Bronchial epithelial cell (primary cell): ENCODE measurements at regions not wholly inside any gene's neighbourhood (a gene's known extent, or its start where the extent isn't known, plus 50 kb on each side); places are given as distances from the start of the nearest gene placed in this dataset.

Experiments used
- DNase-seq: peaks from one replicate; pipeline ENCODE4 v3.0.0-alpha.2; 2010; ENCODE audit warnings: low read depth
- FAIRE-seq: peaks from 2 replicates; lab custom pipeline; 2011; peaks lifted over from hg19 to GRCh38; lab: Jason Lieb, UNC
- H3K27me3 ChIP-seq: 2 replicates; pipeline ENCODE4 v1.5.1; 2011; ENCODE audit warnings: low read length; ENCODE audit not compliant: control insufficient read depth, insufficient read depth
- H3K36me3 ChIP-seq: 2 replicates; pipeline ENCODE4 v1.5.1; 2011; ENCODE audit warnings: low read length; ENCODE audit not compliant: control insufficient read depth, insufficient read depth
- H3K4me3 ChIP-seq: 2 replicates; pipeline ENCODE4 v1.5.1; 2011; ENCODE audit warnings: mild to moderate bottlenecking, low read depth, low read length, control low read depth
- TF ChIP-seq, protein P1 (sequence below): IDR thresholded peaks from 2 replicates; pipeline ENCODE4 v1.5.1; 2011; ENCODE audit warnings: mild to moderate bottlenecking, moderate library complexity, low read length, control low read depth, inconsistent platforms; ENCODE audit not compliant: insufficient read depth, severe bottlenecking

GRCh38 chr11:26904132-26904531 lies 89.8 kb upstream of the FIBIN start:
- TF ChIP-seq, protein P1, sequence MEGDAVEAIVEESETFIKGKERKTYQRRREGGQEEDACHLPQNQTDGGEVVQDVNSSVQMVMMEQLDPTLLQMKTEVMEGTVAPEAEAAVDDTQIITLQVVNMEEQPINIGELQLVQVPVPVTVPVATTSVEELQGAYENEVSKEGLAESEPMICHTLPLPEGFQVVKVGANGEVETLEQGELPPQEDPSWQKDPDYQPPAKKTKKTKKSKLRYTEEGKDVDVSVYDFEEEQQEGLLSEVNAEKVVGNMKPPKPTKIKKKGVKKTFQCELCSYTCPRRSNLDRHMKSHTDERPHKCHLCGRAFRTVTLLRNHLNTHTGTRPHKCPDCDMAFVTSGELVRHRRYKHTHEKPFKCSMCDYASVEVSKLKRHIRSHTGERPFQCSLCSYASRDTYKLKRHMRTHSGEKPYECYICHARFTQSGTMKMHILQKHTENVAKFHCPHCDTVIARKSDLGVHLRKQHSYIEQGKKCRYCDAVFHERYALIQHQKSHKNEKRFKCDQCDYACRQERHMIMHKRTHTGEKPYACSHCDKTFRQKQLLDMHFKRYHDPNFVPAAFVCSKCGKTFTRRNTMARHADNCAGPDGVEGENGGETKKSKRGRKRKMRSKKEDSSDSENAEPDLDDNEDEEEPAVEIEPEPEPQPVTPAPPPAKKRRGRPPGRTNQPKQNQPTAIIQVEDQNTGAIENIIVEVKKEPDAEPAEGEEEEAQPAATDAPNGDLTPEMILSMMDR = no peak
- H3K27me3 ChIP-seq = no peaks in the 10 kb centered on the region
- no peaks in the 10 kb centered on the region for H3K36me3 ChIP-seq
- no peak overlapping the region for H3K4me3 ChIP-seq
- DNase-seq = no peak
- no peak for FAIRE-seq

GRCh38 chr11:26904801-26905200 lies 89.1 kb upstream of the FIBIN start:
- no peak overlapping the region for H3K4me3 ChIP-seq
- no peaks in the 10 kb centered on the region for H3K27me3 ChIP-seq
- DNase-seq = no peak
- TF ChIP-seq, protein P1 = no peak
- no peaks in the 10 kb centered on the region for H3K36me3 ChIP-seq
- no peak for FAIRE-seq

GRCh38 chr11:26905368-26905767 lies 88.5 kb upstream of the FIBIN start:
- peak; percentile 34 for DNase-seq

GRCh38 chr11:26909515-26909914 lies 84.4 kb upstream of the FIBIN start:
- TF ChIP-seq, protein P1 = no peak
- Histone ChIP-seq H3K4me3 (no peak overlapping the region), H3K36me3 (no peaks in the 10 kb centered on the region), H3K27me3 (no peaks in the 10 kb centered on the region)
- no peak for FAIRE-seq
- no peak for DNase-seq

More at GRCh38 chr11:26905368-26905767, 88.5 kb upstream of the FIBIN start:
- Histone ChIP-seq H3K4me3 (no peak overlapping the region), H3K36me3 (no peaks in the 10 kb centered on the region), H3K27me3 (no peaks in the 10 kb centered on the region)
- FAIRE-seq = no peak
- TF ChIP-seq, protein P1 = no peak

GRCh38 chr11:26909991-26910591 lies 83.8 kb upstream of the FIBIN start:
- TF ChIP-seq, protein P1 = no peak
- Histone ChIP-seq H3K27me3 (no peaks in the 10 kb centered on the region), H3K36me3 (no peaks in the 10 kb centered on the region), H3K4me3 (no peak overlapping the region)
- FAIRE-seq (no peak), DNase-seq (no peak)

DNA sequence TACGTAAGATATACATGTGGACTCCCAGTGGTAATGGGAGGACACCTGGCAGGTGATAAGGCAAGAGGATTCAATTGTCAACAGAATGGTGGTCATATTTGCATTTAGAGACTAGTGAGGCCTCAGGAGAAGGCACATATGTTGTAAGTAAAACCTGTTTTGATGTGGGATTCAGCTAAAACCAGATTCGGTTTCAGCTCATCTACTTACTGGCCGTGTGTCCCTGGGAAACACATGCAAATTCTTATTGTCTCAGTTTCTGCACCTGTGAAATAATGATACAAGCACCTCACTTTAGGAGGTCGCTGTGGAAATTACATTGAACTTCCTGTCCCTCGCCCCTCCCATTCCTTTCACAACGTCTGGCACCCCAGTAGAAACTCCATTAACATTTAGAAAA lies 78.9 kb upstream of the FIBIN start:
- FAIRE-seq = no peak
- TF ChIP-seq, protein P1 = no peak
- Histone ChIP-seq H3K4me3 (no peak overlapping the region), H3K27me3 (no peaks in the 10 kb centered on the region), H3K36me3 (no peaks in the 10 kb centered on the region)
- no peak for DNase-seq
